SH-SY5Y (cell line): ENCODE measurements at regions not wholly inside any gene's neighbourhood (a gene's known extent, or its start where the extent isn't known, plus 50 kb on each side); places are given as distances from the start of the nearest gene placed in this dataset.

Source experiments
- GATA2 ChIP-seq: IDR thresholded peaks from 2 replicates; pipeline ENCODE4 v1.6.1; 2011; ENCODE audit warnings: mild to moderate bottlenecking, low read depth, low read length
- GATA3 ChIP-seq: IDR thresholded peaks from 2 replicates; pipeline ENCODE4 v1.6.1; 2011; ENCODE audit warnings: low read depth, mild to moderate bottlenecking, low read length, moderate library complexity

GRCh38 chr16:74052016-74052415, 244.6 kb upstream of the PSMD7 start:
- TF ChIP-seq GATA3 (no peak), GATA2 (no peak)

GRCh38 chr16:74049027-74049426, 247.6 kb upstream of the PSMD7 start:
- TF ChIP-seq GATA2 (no peak), GATA3 (no peak)

- TF ChIP-seq GATA2 (no peak), GATA3 (no peak)
Measured at GRCh38 chr16:74046524-74046923, 250.1 kb upstream of the PSMD7 start.

- TF ChIP-seq GATA3 = no peak
- TF ChIP-seq GATA2 = no peak
Measured at GRCh38 chr16:74045513-74045912, 251.1 kb upstream of the PSMD7 start.

GRCh38 chr16:74035816-74036215, 260.8 kb upstream of the PSMD7 start:
- TF ChIP-seq GATA3 = no peak
- no peak for TF ChIP-seq GATA2

- TF ChIP-seq GATA3 = no peak
- TF ChIP-seq GATA2 = no peak
Measured at GRCh38 chr16:74034862-74035261, 261.8 kb upstream of the PSMD7 start.

GRCh38 chr16:74034200-74034599, 262.4 kb upstream of the PSMD7 start:
- TF ChIP-seq GATA3 (no peak), GATA2 (no peak)

GRCh38 chr16:74033441-74033995, 263.1 kb upstream of the PSMD7 start:
- TF ChIP-seq GATA3 (no peak), GATA2 (no peak)

- TF ChIP-seq GATA3 (no peak), GATA2 (no peak)
Measured at GRCh38 chr16:74031551-74031950, 265.1 kb upstream of the PSMD7 start.

- TF ChIP-seq GATA2 (no peak), GATA3 (no peak)
Measured at GRCh38 chr16:74030000-74030706, 266.5 kb upstream of the PSMD7 start.

- TF ChIP-seq GATA3 (no peak), GATA2 (no peak)
Measured at GRCh38 chr16:74029115-74029792, 267.4 kb upstream of the PSMD7 start.

- TF ChIP-seq GATA3 = no peak
- TF ChIP-seq GATA2 = no peak
Measured at GRCh38 chr16:74026373-74027281, 270.0 kb upstream of the PSMD7 start.

- TF ChIP-seq GATA2 = no peak
- no peak for TF ChIP-seq GATA3
Measured at GRCh38 chr16:74024953-74025352, 271.7 kb upstream of the PSMD7 start.

- TF ChIP-seq GATA2 (no peak), GATA3 (no peak)
Measured at GRCh38 chr16:74020095-74020670, 276.4 kb upstream of the PSMD7 start.
